Neural crest cell (in vitro differentiated cells): ENCODE measurements at regions not wholly inside any gene's neighbourhood (a gene's known extent, or its start where the extent isn't known, plus 50 kb on each side); places are given as distances from the start of the nearest gene placed in this dataset.

Experiments used
- DNase-seq: peaks from one replicate; pipeline ENCODE4 v3.0.0; 2021; ENCODE audit warnings: low read depth, mixed read lengths, low spot score
- H3K27ac Mint-ChIP-seq: one replicate; pipeline ENCODE4 v1.8.0; 2021; ENCODE audit warnings: mild to moderate bottlenecking, mixed read lengths; ENCODE audit not compliant: unreplicated experiment
- H3K27me3 Mint-ChIP-seq: 2 replicates; pipeline ENCODE4 v1.8.0; 2021; ENCODE audit warnings: low read depth, mild to moderate bottlenecking, mixed read lengths
- H3K36me3 Mint-ChIP-seq: 2 replicates; pipeline ENCODE4 v1.8.0; 2021; ENCODE audit warnings: low read depth, mild to moderate bottlenecking, mixed read lengths
- H3K4me1 Mint-ChIP-seq: 2 replicates; pipeline ENCODE4 v1.8.0; 2021; ENCODE audit warnings: mixed read lengths
- H3K4me3 Mint-ChIP-seq: one replicate; pipeline ENCODE4 v1.8.0; 2021; ENCODE audit warnings: mild to moderate bottlenecking, mixed read lengths
- H3K9me3 Mint-ChIP-seq: 2 replicates; pipeline ENCODE4 v1.8.0; 2021; ENCODE audit warnings: mixed read lengths
- CTCF ChIP-seq: fragments of 200-600 bp; sonication (generic); conservative IDR thresholded peaks from 2 replicates; pipeline ENCODE4 v1.5.0; 2021; ENCODE audit warnings: antibody characterized with exemption, mild to moderate bottlenecking

GRCh38 chr6:9140951-9141460 lies 705.7 kb upstream of the SLC35B3 start:
- TF ChIP-seq CTCF, result no peak
- H3K4me1 Mint-ChIP-seq, result no peaks in the 10 kb centered on the region
- H3K4me3 Mint-ChIP-seq, result no peak overlapping the region
- DNase-seq, result no peak
- no peaks in the 10 kb centered on the region for H3K27me3 Mint-ChIP-seq
- no peak overlapping the region for H3K27ac Mint-ChIP-seq
- peaks cover 8% of the 10 kb centered on the region for H3K9me3 Mint-ChIP-seq
- H3K36me3 Mint-ChIP-seq, result no peaks in the 10 kb centered on the region

GRCh38 chr6:9140172-9140571 lies 704.8 kb upstream of the SLC35B3 start:
- H3K36me3 Mint-ChIP-seq, result no peaks in the 10 kb centered on the region
- H3K9me3 Mint-ChIP-seq, result peaks cover 8% of the 10 kb centered on the region
- no peak overlapping the region for H3K4me3 Mint-ChIP-seq
- H3K4me1 Mint-ChIP-seq, result no peaks in the 10 kb centered on the region
- no peaks in the 10 kb centered on the region for H3K27me3 Mint-ChIP-seq
- H3K27ac Mint-ChIP-seq, result no peak overlapping the region
- no peak for TF ChIP-seq CTCF
- no peak for DNase-seq

GRCh38 chr6:9139746-9140145 lies 704.4 kb upstream of the SLC35B3 start:
- DNase-seq, result no peak
- Mint-ChIP-seq H3K4me1 (no peaks in the 10 kb centered on the region), H3K27me3 (no peaks in the 10 kb centered on the region), H3K36me3 (no peaks in the 10 kb centered on the region), H3K4me3 (no peak overlapping the region), H3K27ac (no peak overlapping the region), H3K9me3 (peaks cover 7% of the 10 kb centered on the region)
- no peak for TF ChIP-seq CTCF

- Mint-ChIP-seq H3K27ac (no peak overlapping the region), H3K27me3 (no peaks in the 10 kb centered on the region), H3K36me3 (no peaks in the 10 kb centered on the region), H3K9me3 (peaks cover 4% of the 10 kb centered on the region), H3K4me1 (no peaks in the 10 kb centered on the region), H3K4me3 (no peak overlapping the region)
- DNase-seq, result no peak
- TF ChIP-seq CTCF, result no peak
Observed at GRCh38 chr6:9138936-9139335, 703.6 kb upstream of the SLC35B3 start.

GRCh38 chr6:9136141-9136822 lies 700.9 kb upstream of the SLC35B3 start:
- DNase-seq, result no peak
- H3K27ac Mint-ChIP-seq, result no peak overlapping the region
- H3K4me3 Mint-ChIP-seq, result no peak overlapping the region
- H3K4me1 Mint-ChIP-seq, result no peaks in the 10 kb centered on the region
- no peaks in the 10 kb centered on the region for H3K36me3 Mint-ChIP-seq
- H3K27me3 Mint-ChIP-seq, result no peaks in the 10 kb centered on the region
- H3K9me3 Mint-ChIP-seq, result no peaks in the 10 kb centered on the region
- TF ChIP-seq CTCF, result no peak
